GM21717 (cell line): ENCODE measurements at regions not wholly inside any gene's neighbourhood (a gene's known extent, or its start where the extent isn't known, plus 50 kb on each side); places are given as distances from the start of the nearest gene placed in this dataset.

ENCODE experiments used
- ATAC-seq: cut with Tn5 transposase; IDR thresholded peaks from one replicate; pipeline ENCODE4 v1.9.1; 2021; ENCODE audit warnings: mild to moderate bottlenecking, moderate library complexity; ENCODE audit not compliant: unreplicated experiment

DNA sequence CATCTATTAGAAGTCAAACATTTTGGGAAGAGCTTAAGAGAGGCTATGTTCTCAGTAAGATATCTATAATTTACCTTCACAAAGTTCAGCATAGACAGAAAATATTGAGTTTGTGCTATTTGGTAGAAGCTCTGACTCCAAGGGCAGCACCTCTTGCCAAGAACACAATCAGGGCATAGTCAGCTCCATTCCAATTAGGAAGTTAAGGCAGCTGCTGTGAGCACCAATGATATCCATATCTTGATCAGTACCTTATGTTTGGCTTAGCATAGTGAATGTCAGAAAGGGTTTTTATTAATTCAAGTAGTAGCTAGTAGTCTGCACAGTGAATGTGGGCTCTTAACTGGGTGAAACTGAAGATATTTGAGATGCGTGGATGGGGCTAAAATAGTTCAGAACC, 86.4 kb upstream of the SPRED2 start:
- ATAC-seq = no peak

- no peak for ATAC-seq
Observed at GRCh38 chr2:65514555-65515195, 82.3 kb upstream of the SPRED2 start.

DNA sequence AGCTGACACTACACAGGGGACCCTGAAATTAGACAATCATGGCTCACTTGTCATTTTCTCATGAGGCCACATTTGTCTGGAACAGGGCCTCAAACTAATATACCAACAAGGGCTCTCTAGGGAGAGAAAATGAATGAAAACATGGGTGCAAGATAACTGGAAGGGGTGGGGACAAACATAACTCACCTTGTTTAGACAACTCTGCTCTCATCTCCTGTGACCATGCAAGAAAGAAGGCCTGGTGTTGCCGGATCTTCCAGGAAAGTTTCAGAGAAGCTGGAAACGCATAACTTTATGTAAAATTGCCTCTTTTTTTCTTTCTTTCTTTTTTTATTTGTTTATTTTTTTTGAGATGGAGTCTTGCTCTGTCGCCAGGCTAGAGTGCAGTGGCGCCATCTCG, 80.4 kb upstream of the SPRED2 start:
- ATAC-seq = no peak

GRCh38 chr2:65511306-65511705, 78.9 kb upstream of the SPRED2 start:
- ATAC-seq = no peak

DNA sequence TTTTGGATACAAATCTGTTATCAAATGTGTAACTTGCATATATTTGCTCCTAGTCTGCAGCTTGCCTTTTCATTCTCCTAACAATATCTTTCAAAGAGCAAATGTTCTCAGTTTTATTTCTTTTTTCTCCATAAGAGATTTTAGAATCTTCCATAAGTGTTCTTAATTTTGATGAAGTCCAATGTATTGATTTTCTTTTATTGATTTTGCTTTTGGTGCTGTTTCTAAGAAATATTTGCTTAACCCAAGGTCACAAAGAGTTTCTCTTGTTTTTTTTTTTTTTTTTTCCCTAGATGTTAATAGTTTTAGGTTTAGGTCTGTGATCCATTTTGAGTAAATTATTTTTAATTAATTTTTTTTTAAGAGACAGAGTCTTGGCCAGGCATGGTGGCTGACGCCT, 75.8 kb upstream of the SPRED2 start:
- no peak for ATAC-seq

DNA sequence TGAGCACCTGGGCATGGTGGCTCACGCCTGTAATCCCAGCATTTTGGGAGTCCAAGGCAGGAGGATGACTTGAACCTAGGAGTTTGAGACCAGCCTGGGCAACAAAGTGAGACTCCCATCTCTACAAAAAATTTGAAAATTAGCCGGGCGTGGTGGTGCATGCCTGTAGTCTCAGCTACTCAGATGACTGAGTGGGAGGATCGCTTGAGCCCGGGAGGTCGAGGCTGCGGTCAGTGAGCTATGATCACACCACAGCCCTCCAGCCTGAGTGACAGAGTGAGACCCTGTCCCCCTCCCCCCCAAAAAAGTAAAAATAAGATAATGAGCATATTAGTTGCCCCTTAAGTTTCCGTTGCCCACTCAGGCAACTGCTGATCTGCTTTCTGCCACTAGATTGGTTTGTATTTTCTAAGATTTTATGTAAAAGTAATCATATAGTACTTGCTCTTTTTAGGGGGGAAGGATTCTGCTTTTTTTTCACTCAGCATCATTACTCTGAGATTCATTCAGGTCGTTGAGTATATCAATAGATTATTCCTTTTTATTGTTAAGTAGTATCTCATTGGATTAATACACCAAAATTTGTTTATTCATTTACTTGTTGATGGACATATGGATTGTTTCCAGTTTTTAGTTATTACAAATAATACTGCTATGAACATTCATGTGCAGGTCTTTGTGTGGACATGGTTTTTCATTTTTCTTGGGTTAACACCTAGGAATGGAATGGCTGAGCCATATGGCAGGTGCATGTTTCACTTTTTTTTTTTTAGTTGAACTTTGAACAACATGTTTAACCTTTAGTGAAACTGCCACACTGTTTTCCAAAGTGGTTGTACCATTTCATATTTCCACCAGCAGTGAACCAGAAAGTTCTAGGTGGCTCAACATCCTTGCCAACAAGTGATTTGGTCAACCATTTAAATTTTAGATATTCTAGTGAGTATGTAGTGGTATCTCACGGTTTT, 75.0 kb upstream of the SPRED2 start:
- ATAC-seq = no peak

DNA sequence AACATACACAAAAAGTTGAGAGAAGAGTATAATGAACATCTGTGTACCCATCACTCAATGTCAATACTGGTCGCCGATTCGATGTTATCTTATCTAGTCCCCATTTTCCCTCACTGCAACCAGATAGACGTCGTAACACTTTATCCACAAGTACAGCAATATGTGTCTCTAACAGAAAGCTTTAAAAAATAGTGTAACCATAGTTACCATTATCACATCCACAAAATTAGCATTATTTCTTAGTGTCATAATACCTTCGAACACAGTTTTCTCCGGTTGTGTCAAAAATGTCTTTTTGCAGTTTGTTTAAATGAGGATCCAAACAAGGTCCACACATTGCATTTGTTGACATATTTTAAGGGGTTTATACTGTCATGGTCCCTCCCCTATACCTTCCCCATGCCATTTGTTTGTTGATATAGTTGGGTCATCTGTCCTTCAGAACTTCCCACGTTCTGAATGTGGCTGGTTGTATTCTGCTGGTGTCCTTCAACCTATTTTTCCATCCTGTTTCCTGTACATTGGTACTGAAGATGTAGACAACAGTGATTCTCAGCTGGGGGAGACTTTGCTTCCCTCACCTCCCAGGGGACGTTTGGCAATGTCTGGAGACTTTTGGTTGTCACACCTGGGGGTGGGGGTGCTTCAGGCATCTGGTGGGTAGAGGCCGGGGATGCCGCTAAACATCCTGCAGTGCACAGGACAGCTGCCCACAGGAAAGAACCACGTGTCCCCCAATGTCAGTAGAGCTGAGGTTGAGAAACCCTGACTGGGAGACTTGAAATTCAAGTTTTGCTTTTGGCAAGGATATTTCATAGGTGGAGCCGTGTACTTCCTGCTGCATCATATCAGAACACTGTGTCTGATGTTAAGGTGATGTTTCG, 72.7 kb upstream of the SPRED2 start:
- ATAC-seq = no peak

DNA sequence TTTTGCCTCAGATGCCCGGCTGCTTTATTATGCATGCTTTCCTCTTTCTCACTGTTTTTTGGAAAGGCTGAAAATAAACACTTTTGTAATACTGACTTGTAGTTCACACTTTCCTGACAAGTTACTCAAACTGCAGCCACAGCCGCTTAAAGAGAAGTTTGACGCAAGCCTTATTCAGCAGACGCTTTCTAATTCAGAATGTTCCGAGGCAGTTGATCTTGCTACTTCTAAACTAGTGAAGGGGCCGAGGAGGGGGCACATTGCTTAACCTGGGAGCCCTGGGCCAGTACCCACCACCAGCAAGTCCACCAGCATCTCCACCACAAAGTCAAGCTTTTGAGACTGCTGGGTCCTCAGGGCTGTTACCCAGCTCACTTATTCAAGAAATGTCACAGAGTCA, 71.8 kb upstream of the SPRED2 start:
- no peak for ATAC-seq

DNA sequence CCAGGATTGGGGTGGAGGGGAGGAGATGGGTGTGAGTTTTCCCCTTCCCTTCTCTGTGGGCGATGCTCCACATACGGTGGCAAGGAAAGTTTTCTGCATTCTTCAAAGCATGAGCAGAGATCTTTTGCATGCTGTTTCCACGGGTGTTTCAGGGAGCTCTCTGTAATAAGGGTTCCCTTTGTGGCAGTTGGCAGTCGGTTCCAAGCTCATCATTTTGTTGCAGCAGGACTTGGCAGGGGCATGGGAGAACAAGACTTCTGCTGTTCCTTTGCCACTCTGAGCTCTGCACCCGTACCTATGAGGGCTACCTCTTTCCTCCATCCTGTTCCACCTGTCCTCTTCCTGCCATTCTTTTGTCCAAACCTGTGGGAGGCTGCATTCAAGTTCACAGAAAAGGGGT, 71.3 kb upstream of the SPRED2 start:
- no peak for ATAC-seq

DNA sequence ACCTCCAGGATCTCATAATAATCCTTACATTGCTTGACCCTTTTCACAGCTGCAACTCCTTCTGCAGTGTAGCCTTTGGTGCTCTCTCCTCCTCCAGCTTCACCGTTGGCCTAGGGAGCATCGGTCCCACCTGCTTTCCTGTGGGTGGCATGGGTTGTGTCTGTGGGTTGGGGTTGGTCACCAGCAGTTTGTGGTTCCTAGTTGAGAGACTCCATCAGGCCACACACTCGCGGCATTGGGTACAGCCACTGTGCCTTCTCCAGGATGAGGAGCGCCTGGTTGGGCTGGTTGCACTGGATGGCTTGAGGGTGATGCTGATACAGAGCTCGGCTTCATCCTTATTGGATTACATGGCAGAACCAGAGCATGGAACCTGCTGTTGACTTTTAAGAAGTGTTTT, 69.4 kb upstream of the SPRED2 start:
- no peak for ATAC-seq

- peak; percentile 64 for ATAC-seq
Observed at GRCh38 chr2:65501074-65501473, 68.7 kb upstream of the SPRED2 start.

DNA sequence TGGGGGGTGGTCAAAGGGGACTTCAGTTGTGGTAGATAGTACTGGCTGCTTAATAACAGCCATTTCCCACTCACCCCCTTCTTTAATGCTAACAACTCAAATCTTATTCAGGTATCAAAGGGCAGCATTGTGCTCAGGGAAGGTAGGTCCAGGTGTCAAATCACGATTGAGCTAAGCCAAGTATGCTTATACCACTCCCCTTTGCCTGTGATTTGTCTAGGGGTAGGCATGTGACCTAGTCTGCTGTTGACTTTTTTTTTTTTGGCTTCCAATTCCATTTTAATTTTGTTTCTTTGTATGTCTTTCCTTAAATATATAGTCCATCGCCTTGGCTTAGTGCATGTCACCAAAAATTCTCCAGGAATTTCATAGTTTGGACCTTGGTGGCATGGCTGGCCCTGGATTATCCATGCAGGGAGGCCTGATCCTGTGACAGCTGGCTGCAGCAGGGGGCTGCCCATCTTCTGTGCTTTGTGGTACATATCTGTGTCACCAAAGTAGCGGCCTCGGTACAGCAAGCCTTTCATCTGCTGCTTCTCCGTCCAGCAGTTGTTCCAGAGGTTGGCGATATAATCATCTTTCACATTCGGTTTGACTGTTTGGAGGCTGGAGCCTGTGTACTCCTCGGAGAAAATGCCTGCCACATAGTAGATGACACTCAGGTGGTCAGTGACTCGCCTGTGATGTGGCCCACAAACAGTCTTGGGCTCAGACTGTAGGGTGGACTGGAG, 68.1 kb upstream of the SPRED2 start:
- ATAC-seq = peak; percentile 64

GRCh38 chr2:65499216-65499615, 66.8 kb upstream of the SPRED2 start:
- no peak for ATAC-seq

DNA sequence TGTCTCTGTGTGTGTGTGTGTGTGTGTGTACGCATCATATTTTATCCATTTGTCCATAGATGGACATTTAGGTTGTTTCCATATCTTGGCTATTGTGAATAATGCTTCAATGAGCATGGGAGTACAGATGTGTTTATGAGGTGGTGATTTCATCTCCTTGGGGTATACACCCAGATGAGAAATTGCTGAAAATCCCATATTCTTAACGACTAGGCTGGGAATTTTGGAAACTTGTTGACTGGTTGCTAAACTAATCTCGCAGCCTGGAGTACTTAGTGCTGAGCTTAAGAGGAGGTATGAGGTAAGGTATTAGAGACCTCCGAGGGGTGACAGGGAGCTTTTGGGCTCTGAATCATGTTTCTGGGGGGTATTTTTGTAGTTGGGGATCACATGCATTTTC, 66.0 kb upstream of the SPRED2 start:
- ATAC-seq = no peak

- no peak for ATAC-seq
Observed at GRCh38 chr2:65495251-65495877, 63.0 kb upstream of the SPRED2 start.

- ATAC-seq = no peak
Observed at GRCh38 chr2:65494078-65494477, 61.7 kb upstream of the SPRED2 start.

DNA sequence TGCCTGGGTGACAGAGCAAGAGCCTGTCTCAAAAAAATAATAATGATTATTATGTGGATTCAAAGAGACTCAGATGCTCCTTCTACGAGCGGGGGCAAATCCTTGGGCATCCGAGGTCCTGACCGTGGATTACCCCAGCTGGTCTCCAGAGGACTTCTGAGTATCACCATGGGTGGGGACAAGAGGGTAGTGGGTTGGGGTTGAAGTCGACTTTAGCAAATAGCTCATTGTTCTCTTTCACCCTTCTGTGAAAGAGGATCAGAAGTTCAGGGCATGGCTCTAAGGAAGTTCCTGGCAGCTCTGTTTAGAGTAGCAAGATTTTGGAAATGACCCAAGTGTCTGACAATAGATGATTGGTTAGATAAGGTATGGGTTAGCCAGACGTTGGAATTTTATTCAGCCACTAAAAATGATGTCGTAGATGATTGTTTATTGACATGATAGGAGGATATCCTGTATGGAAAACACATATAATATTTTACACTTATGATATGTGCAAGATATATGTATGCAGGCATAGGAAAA, 59.0 kb upstream of the SPRED2 start:
- ATAC-seq = no peak

- ATAC-seq = no peak
Observed at GRCh38 chr2:65490222-65490621, 57.8 kb upstream of the SPRED2 start.

GRCh38 chr2:65489269-65489668, 56.9 kb upstream of the SPRED2 start:
- ATAC-seq = no peak

DNA sequence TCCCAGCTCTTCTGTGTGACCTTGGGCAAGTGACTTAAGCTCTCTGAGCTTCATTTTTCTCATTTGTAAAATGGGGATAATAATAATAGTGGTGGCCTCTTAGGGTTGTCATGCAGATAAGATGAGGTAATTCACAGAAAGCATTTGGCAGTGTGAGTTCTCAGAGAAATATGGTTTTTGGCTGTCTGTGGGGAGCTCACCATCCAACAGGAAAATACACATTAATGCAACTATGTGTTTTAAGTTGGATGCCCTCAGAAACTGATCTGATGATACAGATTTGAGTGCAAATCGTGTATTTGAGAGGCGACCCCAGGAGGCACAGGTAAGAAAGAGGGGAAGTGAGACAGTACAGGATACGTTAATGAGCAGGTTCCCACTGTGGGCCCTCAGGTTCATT, 56.1 kb upstream of the SPRED2 start:
- ATAC-seq = no peak
